ENCODE measurements at regions not wholly inside any gene's neighbourhood (a gene's known extent, or its start where the extent isn't known, plus 50 kb on each side); places are given as distances from the start of the nearest gene placed in this dataset.

DNA sequence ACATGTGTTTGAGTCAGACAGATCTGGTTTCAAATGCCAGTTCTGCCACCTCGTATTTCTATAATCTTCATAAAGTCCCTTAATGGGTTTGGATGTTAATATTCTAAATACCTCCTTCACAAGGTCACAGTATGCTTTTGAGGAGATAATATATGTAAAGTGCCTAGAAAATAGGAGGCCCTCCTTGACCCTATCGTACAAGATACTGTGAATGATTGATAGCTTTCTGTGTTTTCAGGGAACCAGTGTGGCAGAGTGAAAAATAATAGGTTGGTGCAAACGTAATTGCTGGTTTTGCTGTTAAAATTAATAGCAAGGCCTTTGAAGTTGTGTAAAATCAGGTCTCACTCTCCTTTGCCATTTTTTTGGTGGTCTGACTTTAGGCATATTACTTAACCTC, 77.5 kb upstream of the SCEL start:
- Histone ChIP-seq H3K36me3 (ENCODE audit: control insufficient read depth in 2 of 3, insufficient read depth in 3 of 3, low read length in 3 of 3) (no peaks in the 10 kb centered on the region), H3K9ac (ENCODE audit: low read length in 3 of 3) (no peak overlapping the region), H3K4me3 (ENCODE audit: low read length in 3 of 3) (no peak overlapping the region), H3K27ac (ENCODE audit: low read depth in 2 of 2, low read length in 2 of 2) (no peak overlapping the region), H3K9me3 (ENCODE audit: control insufficient read depth in 2 of 3, insufficient read depth in 1 of 3, low read length in 3 of 3) (no peaks in the 10 kb centered on the region), H3K4me1 (ENCODE audit: control insufficient read depth in 2 of 3, insufficient read depth in 2 of 3, low read depth in 1 of 3, low read length in 3 of 3) (no peaks in the 10 kb centered on the region), H3K27me3 (ENCODE audit: control insufficient read depth, insufficient read depth, low read length) (no peaks in the 10 kb centered on the region)
- intact Hi-C loops (cut with DNase I), result no loop called here
- no peak for DNase-seq
- TF ChIP-seq, protein P1, sequence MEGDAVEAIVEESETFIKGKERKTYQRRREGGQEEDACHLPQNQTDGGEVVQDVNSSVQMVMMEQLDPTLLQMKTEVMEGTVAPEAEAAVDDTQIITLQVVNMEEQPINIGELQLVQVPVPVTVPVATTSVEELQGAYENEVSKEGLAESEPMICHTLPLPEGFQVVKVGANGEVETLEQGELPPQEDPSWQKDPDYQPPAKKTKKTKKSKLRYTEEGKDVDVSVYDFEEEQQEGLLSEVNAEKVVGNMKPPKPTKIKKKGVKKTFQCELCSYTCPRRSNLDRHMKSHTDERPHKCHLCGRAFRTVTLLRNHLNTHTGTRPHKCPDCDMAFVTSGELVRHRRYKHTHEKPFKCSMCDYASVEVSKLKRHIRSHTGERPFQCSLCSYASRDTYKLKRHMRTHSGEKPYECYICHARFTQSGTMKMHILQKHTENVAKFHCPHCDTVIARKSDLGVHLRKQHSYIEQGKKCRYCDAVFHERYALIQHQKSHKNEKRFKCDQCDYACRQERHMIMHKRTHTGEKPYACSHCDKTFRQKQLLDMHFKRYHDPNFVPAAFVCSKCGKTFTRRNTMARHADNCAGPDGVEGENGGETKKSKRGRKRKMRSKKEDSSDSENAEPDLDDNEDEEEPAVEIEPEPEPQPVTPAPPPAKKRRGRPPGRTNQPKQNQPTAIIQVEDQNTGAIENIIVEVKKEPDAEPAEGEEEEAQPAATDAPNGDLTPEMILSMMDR (IDR thresholded peaks at IDR 0.05; ENCODE audit: borderline replicate concordance, extremely low read depth, insufficient read depth), result no peak
- no peak for FAIRE-seq

DNA sequence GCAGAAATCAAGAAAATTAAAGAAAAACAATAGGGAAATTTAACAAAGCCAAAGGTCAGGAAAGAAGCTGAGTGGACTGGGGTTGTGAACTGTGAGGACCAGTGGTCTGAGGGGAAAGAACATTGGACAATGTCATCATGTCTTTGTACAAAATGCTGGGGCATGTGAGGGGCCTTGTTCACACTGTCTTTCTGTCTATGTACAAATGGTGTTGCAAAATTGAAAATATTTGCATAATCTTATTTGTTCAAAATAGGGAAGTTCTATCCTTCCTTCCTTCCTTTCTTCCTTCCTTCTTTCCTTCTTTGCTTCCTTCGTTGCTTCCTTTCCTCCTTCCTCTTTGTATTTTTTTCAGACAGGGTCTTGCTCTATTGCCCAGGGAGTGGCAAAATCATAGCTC, 79.2 kb upstream of the SCEL start:
- Histone ChIP-seq H3K27ac (ENCODE audit: low read depth in 2 of 2, low read length in 2 of 2) (no peak overlapping the region), H3K4me1 (ENCODE audit: control insufficient read depth in 2 of 3, insufficient read depth in 2 of 3, low read depth in 1 of 3, low read length in 3 of 3) (no peaks in the 10 kb centered on the region), H3K36me3 (ENCODE audit: control insufficient read depth in 2 of 3, insufficient read depth in 3 of 3, low read length in 3 of 3) (no peaks in the 10 kb centered on the region), H3K9ac (ENCODE audit: low read length in 3 of 3) (no peak overlapping the region), H3K9me3 (ENCODE audit: control insufficient read depth in 2 of 3, insufficient read depth in 1 of 3, low read length in 3 of 3) (no peaks in the 10 kb centered on the region), H3K27me3 (ENCODE audit: control insufficient read depth, insufficient read depth, low read length) (no peaks in the 10 kb centered on the region), H3K4me3 (ENCODE audit: low read length in 3 of 3) (no peak overlapping the region)
- TF ChIP-seq, protein P1 (IDR thresholded peaks at IDR 0.05; ENCODE audit: borderline replicate concordance, extremely low read depth, insufficient read depth), result no peak
- no peak for FAIRE-seq
- intact Hi-C loops (cut with DNase I), result no loop called here
- no peak for DNase-seq

DNA sequence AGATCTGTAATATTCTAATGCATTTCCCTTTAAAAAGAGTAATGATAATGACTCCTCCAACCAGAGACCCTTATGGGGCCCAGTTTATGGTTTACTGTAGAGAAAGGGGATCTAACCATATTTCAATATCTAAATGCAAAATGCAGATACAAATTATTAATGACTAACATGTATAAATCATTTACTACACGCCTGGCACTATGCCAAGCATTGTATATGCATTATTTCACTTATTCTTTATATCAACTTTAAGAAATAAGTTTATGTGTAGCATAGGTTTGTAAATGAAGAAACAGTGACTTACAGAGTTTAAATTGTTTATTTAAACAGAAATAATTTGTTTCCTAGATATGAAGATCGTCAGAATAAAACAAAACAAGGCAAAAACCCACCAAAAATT, 86.2 kb upstream of the SCEL start:
- Histone ChIP-seq H3K27ac (ENCODE audit: low read depth in 2 of 2, low read length in 2 of 2) (no peak overlapping the region), H3K27me3 (ENCODE audit: control insufficient read depth, insufficient read depth, low read length) (no peaks in the 10 kb centered on the region), H3K4me3 (ENCODE audit: low read length in 3 of 3) (no peak overlapping the region), H3K4me1 (ENCODE audit: control insufficient read depth in 2 of 3, insufficient read depth in 2 of 3, low read depth in 1 of 3, low read length in 3 of 3) (no peaks in the 10 kb centered on the region), H3K9me3 (ENCODE audit: control insufficient read depth in 2 of 3, insufficient read depth in 1 of 3, low read length in 3 of 3) (no peaks in the 10 kb centered on the region), H3K9ac (ENCODE audit: low read length in 3 of 3) (no peak overlapping the region), H3K36me3 (ENCODE audit: control insufficient read depth in 2 of 3, insufficient read depth in 3 of 3, low read length in 3 of 3) (no peaks in the 10 kb centered on the region)
- no peak for FAIRE-seq
- intact Hi-C loops (cut with DNase I), result no loop called here
- TF ChIP-seq, protein P1 (IDR thresholded peaks at IDR 0.05; ENCODE audit: borderline replicate concordance, extremely low read depth, insufficient read depth), result no peak
- DNase-seq, result no peak

DNA sequence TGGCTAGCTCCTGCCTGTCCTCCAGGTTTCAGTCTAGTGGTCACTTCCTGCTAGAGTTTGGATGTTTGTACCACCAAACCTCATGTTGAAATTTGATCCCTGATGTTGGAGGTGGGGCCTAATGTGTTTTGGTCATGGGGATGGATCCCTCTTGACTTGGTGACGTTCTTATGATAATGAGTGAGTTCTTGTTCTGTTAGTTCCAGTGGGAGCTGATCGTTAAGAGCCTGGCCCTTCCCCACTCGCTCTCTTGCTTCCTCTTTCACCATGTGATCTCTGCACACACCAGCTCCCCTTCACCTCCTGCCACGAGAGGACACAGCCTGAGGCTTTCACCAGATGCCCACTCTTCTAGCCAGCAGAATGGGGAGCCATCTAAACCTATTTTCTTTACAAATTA, 86.8 kb upstream of the SCEL start:
- intact Hi-C loops (cut with DNase I), result no loop called here
- TF ChIP-seq, protein P1 (IDR thresholded peaks at IDR 0.05; ENCODE audit: borderline replicate concordance, extremely low read depth, insufficient read depth), result no peak

More for the DNA sequence above, 86.8 kb upstream of the SCEL start:
- no peak overlapping the region for H3K27ac ChIP-seq (ENCODE audit: low read depth in 2 of 2, low read length in 2 of 2)
- H3K4me3 ChIP-seq (ENCODE audit: low read length in 3 of 3), result no peak overlapping the region
- no peak overlapping the region for H3K9ac ChIP-seq (ENCODE audit: low read length in 3 of 3)
- no peaks in the 10 kb centered on the region for H3K27me3 ChIP-seq (ENCODE audit: control insufficient read depth, insufficient read depth, low read length)
- FAIRE-seq (no peak), DNase-seq (no peak)
- H3K4me1 ChIP-seq (ENCODE audit: control insufficient read depth in 2 of 3, insufficient read depth in 2 of 3, low read depth in 1 of 3, low read length in 3 of 3), result no peaks in the 10 kb centered on the region
- no peaks in the 10 kb centered on the region for H3K36me3 ChIP-seq (ENCODE audit: control insufficient read depth in 2 of 3, insufficient read depth in 3 of 3, low read length in 3 of 3)
- H3K9me3 ChIP-seq (ENCODE audit: control insufficient read depth in 2 of 3, insufficient read depth in 1 of 3, low read length in 3 of 3), result no peaks in the 10 kb centered on the region

Data from kidney (tissue), 13 donors.